Chondrocyte (in vitro differentiated cells): ENCODE measurements at regions not wholly inside any gene's neighbourhood (a gene's known extent, or its start where the extent isn't known, plus 50 kb on each side); places are given as distances from the start of the nearest gene placed in this dataset.

Experiments
- DNase-seq: peaks from one replicate; pipeline ENCODE4 v3.0.0; 2021; ENCODE audit warnings: mixed read lengths, low spot score
- H3K27ac Mint-ChIP-seq: one replicate; pipeline ENCODE4 v1.8.0; 2021; ENCODE audit warnings: mild to moderate bottlenecking, moderate library complexity, mixed read lengths; ENCODE audit not compliant: unreplicated experiment
- H3K27me3 Mint-ChIP-seq: 2 replicates; pipeline ENCODE4 v1.8.0; 2021; ENCODE audit warnings: low read depth, mixed read lengths
- H3K36me3 Mint-ChIP-seq: 2 replicates; pipeline ENCODE4 v1.8.0; 2021; ENCODE audit warnings: low read depth, mixed read lengths
- H3K4me1 Mint-ChIP-seq: 2 replicates; pipeline ENCODE4 v1.8.0; 2021; ENCODE audit warnings: low read depth, mild to moderate bottlenecking, mixed read lengths
- H3K4me3 Mint-ChIP-seq: one replicate; pipeline ENCODE4 v1.8.0; 2021; ENCODE audit warnings: mild to moderate bottlenecking, moderate library complexity, mixed read lengths; ENCODE audit not compliant: unreplicated experiment
- H3K9me3 Mint-ChIP-seq: 2 replicates; pipeline ENCODE4 v1.8.0; 2021; ENCODE audit warnings: low read depth, mixed read lengths
- TF ChIP-seq, protein P1 (sequence below): fragments of 200-600 bp; sonication (generic); IDR thresholded peaks from 2 replicates; pipeline ENCODE4 v1.5.0; 2021; ENCODE audit warnings: antibody characterized with exemption, mild to moderate bottlenecking, moderate library complexity

DNA sequence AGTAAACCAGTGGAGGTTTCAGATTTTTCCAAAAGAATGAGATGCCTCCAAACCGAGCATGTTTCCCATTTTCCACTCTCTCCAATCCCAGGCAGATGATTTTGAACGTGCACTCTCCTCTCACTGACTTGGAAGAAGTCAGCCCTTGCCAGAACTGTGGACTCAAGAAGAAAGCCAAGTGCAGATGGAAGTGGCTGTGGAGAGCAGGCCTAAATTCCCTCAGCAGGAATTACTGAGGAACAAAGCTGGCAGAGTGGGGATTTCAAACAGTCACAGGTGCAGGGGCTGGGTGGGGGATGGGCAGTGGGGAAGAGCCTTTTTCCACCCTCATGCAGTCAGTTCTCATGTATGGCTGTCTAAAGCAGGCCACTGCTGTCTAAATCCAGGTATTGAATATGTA, 55.3 kb downstream of the PABIR2 start:
- no peaks in the 10 kb centered on the region for H3K9me3 Mint-ChIP-seq
- no peak for DNase-seq
- H3K4me3 Mint-ChIP-seq, result no peak overlapping the region
- no peaks in the 10 kb centered on the region for H3K27me3 Mint-ChIP-seq
- no peak overlapping the region for H3K27ac Mint-ChIP-seq
- TF ChIP-seq, protein P1, sequence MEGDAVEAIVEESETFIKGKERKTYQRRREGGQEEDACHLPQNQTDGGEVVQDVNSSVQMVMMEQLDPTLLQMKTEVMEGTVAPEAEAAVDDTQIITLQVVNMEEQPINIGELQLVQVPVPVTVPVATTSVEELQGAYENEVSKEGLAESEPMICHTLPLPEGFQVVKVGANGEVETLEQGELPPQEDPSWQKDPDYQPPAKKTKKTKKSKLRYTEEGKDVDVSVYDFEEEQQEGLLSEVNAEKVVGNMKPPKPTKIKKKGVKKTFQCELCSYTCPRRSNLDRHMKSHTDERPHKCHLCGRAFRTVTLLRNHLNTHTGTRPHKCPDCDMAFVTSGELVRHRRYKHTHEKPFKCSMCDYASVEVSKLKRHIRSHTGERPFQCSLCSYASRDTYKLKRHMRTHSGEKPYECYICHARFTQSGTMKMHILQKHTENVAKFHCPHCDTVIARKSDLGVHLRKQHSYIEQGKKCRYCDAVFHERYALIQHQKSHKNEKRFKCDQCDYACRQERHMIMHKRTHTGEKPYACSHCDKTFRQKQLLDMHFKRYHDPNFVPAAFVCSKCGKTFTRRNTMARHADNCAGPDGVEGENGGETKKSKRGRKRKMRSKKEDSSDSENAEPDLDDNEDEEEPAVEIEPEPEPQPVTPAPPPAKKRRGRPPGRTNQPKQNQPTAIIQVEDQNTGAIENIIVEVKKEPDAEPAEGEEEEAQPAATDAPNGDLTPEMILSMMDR, result no peak
- peaks cover 37% of the 10 kb centered on the region for H3K4me1 Mint-ChIP-seq
- no peaks in the 10 kb centered on the region for H3K36me3 Mint-ChIP-seq

DNA sequence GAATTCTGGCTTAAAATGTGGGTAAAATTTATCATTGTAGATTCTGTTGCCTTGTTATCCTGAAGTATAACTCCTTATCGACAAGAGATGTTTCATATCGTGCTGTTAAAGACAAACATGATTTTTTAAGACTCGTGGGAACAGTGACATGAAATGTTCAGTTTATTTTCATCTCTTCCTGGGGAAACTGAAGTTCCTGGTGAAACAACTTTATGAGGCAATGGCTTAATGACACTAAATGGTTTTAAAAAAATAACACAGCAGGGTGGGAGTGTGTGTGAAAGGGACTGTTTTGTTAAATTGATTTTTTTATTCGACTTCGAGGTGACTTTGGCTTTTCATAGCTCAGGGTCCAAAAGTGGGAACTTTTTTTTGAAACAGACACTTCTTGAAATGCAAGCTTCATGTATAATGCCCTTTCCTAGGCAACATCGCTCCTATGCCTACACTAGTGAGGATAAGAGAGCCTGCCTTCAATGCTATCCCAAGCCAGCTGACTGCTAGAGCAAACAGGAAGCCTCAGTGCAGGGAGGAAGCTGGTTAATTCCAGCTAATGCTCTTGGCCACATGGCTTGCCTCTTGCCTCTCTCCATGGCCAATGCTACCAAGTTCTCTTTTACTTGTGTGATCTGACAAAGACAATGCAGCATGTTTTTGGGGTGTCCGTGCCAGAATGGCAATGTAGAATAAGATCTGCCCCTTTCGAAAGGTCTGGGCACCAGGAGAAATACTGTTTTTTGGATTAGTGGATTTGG, 57.8 kb downstream of the PABIR2 start:
- no peak for DNase-seq
- H3K36me3 Mint-ChIP-seq, result no peaks in the 10 kb centered on the region
- H3K27me3 Mint-ChIP-seq, result no peaks in the 10 kb centered on the region
- H3K9me3 Mint-ChIP-seq, result no peaks in the 10 kb centered on the region
- H3K27ac Mint-ChIP-seq, result peak overlapping the region; percentile 53
- no peak overlapping the region for H3K4me3 Mint-ChIP-seq
- H3K4me1 Mint-ChIP-seq, result peaks cover 57% of the 10 kb centered on the region
- TF ChIP-seq, protein P1, result no peak

DNA sequence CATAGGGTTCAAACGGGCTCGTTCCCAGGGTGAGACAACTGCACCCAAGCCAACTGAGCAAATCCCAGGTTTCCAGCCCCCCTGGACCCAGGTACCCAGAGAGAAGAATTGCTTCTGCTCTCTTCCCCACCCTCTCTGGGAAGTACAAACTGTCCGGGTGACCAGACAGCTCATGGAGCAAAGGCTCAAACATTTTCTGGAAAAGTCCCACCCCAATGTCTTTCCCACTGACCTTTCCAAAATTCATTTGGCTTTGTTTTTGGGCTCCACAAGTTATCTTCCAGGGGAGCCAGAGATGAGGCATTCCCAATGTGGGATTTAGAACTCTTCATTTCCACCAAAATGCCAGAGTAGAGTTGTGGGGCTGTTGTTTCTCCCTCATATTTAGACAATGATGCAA, 58.6 kb downstream of the PABIR2 start:
- TF ChIP-seq, protein P1, result no peak
- Mint-ChIP-seq H3K36me3 (no peaks in the 10 kb centered on the region), H3K4me3 (no peak overlapping the region), H3K9me3 (no peaks in the 10 kb centered on the region), H3K4me1 (peaks cover 59% of the 10 kb centered on the region), H3K27ac (peak overlapping the region; percentile 62), H3K27me3 (no peaks in the 10 kb centered on the region)
- DNase-seq, result no peak

DNA sequence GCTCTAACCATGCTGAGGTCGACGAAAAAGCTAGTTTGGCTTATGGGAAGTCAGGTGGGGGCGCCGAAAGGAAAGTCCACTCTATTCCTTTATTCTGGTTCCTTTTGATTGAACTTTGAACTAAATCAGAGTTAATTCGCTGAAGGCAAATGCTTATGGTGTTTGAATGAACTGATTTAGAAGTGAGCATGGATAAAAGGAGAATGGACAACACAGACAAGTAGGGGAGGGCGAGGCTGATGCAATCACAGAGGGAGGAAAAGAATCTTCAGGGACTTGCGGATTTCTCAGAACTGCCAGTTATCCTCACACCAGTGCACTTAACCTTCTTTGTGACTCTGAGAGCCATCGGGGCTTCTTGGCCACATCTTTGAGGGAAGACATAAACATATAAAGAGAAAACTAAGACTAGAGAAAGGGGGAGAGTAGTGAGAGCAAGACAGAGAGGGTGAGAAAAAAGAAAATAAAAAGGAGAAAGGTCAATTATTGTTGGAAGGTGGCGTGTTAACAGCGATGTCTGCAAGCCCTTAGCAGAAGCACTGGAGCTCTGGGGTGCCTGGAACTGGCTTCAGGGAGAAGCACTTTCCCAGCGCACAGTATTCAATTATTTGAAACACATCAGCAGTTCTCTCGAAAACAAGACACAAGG, 59.2 kb downstream of the PABIR2 start:
- no peak for DNase-seq
- Mint-ChIP-seq H3K27me3 (no peaks in the 10 kb centered on the region), H3K9me3 (no peaks in the 10 kb centered on the region), H3K27ac (peak overlapping the region; percentile 62), H3K4me1 (peaks cover 59% of the 10 kb centered on the region), H3K36me3 (no peaks in the 10 kb centered on the region), H3K4me3 (no peak overlapping the region)
- TF ChIP-seq, protein P1, result no peak

DNA sequence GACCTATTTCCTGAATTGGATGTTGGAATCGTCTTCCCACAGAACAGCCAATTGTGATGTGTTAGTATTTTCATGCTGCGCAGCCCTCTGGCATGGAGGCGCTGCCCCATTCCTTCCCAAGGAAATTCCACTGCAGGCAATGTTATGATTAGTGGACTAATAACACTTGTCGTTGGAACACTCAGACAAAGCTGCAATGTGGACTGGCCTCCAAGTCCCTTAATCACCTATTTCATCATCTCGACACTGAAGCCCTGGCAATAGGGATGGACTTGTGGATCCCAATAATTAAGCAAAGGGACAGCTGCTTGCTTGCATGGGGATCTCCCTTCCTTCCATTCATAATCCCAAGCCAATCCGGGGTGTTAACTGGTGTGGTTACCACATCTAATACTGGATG, 59.9 kb downstream of the PABIR2 start:
- Mint-ChIP-seq H3K4me1 (peaks cover 60% of the 10 kb centered on the region), H3K36me3 (no peaks in the 10 kb centered on the region), H3K27ac (no peak overlapping the region), H3K27me3 (no peaks in the 10 kb centered on the region), H3K4me3 (no peak overlapping the region), H3K9me3 (no peaks in the 10 kb centered on the region)
- TF ChIP-seq, protein P1, result no peak
- no peak for DNase-seq
